GM19463 (cell line): ENCODE measurements at regions not wholly inside any gene's neighbourhood (a gene's known extent, or its start where the extent isn't known, plus 50 kb on each side); places are given as distances from the start of the nearest gene placed in this dataset.
"Not testable (repeated sequence)": the region's sequence is repeated elsewhere in the genome, so short reads cannot be mapped to it uniquely, and the experiment has no call there.

Experiments used
- ATAC-seq: cut with Tn5 transposase; IDR thresholded peaks from one replicate; pipeline ENCODE4 v1.9.1; 2021; ENCODE audit warnings: mild to moderate bottlenecking, moderate library complexity; ENCODE audit not compliant: unreplicated experiment

DNA sequence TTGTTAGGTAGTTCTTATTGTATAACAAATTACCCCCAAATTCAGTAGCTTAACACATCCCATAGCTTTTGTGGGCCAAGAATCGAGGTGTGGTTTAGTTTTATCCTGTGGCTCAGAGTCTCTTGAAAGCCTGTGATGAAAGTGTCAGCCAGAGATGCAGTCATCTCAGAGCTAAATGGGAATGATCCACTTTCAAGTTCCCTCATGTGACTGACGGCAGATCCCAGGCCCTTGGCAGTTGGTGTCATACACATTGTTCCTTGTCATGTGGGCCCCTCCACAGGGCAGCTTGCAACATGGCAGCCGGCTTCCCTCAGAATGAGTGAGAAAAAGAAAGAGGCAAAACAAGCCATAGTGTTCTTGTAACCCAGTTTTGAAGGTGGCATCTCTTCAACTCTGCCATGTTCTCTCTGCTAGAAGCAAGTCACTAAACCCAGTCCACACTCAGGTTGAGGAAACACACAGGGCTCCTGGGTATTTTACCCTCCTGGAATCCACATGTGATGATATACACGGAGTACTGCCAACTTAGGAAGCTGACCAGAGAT is 153.1 kb upstream of the LRRC61 start:
- not testable (repeated sequence) for ATAC-seq

DNA sequence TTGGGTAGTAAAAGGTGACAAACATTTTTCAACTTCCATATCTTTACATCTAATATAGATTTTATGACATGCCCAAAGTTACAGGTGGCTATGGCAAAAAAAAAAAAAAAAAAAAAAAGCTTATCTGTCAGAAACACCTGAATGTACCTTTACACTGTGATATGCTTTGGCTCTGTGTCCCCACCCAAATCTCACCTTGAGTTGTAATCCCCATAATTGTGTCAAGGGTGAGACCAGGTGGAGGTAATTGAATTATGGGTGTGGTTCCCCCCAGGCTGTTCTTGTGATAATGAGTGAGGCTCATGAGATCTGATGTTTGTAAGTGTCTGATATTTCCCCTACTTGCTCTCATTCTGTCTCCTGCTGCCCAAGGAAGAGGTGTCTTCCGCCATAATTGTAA is 139.6 kb upstream of the LRRC61 start:
- not testable (repeated sequence) for ATAC-seq

DNA sequence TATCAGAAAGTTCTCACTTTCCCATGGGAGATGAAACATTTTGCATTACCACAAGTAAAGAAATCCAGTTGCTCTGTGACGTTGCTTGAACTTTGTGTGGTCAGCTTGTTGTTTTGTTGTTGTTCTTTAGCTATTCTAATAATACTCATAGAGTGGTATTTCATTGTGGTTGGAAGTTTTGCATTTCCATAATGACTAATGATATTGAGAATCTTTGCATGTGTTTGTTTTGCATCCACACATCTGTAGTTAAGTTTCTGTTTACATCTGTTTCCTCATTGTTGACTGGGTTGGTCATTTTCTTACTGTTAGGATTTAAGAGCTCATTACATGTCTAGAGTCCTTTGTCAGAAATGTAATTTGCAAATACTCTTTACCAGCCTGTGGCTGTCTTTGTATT is 133.2 kb upstream of the LRRC61 start:
- ATAC-seq, result peak; percentile 91

DNA sequence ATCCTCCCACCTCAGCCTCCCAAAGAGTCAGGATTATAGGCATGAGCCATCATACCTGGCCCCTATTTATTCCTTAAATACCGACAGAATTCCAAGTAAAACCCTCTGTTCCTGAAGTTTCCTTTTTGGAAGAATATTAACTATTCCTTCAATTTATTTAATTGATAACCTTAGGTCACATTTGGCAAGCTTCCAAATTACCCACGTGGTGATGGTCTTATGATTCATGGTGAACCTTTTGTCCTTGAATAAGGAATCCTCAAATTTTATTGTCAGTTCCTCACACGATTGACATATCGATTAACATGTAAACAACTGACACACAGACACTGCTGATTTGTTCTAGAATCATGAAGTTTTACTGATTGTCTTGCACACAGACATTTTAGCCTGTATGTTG is 130.6 kb upstream of the LRRC61 start:
- not testable (repeated sequence) for ATAC-seq

DNA sequence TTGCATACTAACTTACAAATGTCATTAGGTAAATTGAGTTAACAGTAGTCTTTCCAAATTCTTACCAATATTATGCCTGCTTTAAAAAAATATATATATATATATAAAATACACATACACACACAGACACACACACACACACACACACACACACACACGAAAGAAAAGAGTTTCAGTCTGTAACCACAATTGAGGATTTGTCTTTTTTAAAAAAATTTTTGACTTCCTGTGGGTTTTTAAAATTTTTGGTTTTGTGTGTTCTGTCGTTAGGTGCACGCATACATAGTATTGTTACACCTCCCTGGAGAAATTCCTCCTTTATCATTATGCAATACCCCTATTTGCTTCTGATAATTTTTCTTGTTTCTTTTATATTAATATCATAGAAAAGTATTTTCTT is 129.3 kb upstream of the LRRC61 start:
- ATAC-seq, result not testable (repeated sequence)
